ENCODE measurements at regions not wholly inside any gene's neighbourhood (a gene's known extent, or its start where the extent isn't known, plus 50 kb on each side); places are given as distances from the start of the nearest gene placed in this dataset.
"Not testable (repeated sequence)": the region's sequence is repeated elsewhere in the genome, so short reads cannot be mapped to it uniquely, and the experiment has no call there.

GRCh38 chr12:85468356-85469157 lies 188.5 kb downstream of the ALX1 start:
- peak; percentile 78 for TF ChIP-seq CTCF (IDR thresholded peaks at IDR 0.05; ENCODE audit: insufficient read depth, low read length, poor library complexity, severe bottlenecking)
- DNase-seq (ENCODE audit: low read depth), result no peak
- Histone ChIP-seq H3K36me3 (ENCODE audit: control insufficient read depth, insufficient read depth, low read length) (no peaks in the 10 kb centered on the region), H3K4me3 (ENCODE audit: low read depth, low read length) (peak overlapping the region; percentile 9), H3K27me3 (ENCODE audit: control insufficient read depth, insufficient read depth, low read length) (no peaks in the 10 kb centered on the region)

GRCh38 chr12:85469158-85470086 lies 189.4 kb downstream of the ALX1 start:
- H3K36me3 ChIP-seq (ENCODE audit: control insufficient read depth, insufficient read depth, low read length); H3K27me3 ChIP-seq (ENCODE audit: control insufficient read depth, insufficient read depth, low read length): not testable (repeated sequence)
- H3K4me3 ChIP-seq (ENCODE audit: low read depth, low read length), result peak overlapping the region; percentile 9
- peak; percentile 42 for DNase-seq (ENCODE audit: low read depth)

- not testable (repeated sequence) for H3K27me3 ChIP-seq (ENCODE audit: control insufficient read depth, insufficient read depth, low read length)
Observed at GRCh38 chr12:85475277-85475676, 195.3 kb downstream of the ALX1 start.

GRCh38 chr12:85476756-85477155 lies 196.7 kb downstream of the ALX1 start:
- no peak overlapping the region for H3K4me3 ChIP-seq (ENCODE audit: low read depth, low read length)
- H3K27me3 ChIP-seq (ENCODE audit: control insufficient read depth, insufficient read depth, low read length), result no peaks in the 10 kb centered on the region
- no peak for DNase-seq (ENCODE audit: low read depth)
- no peaks in the 10 kb centered on the region for H3K36me3 ChIP-seq (ENCODE audit: control insufficient read depth, insufficient read depth, low read length)
- no peak for TF ChIP-seq CTCF (IDR thresholded peaks at IDR 0.05; ENCODE audit: insufficient read depth, low read length, poor library complexity, severe bottlenecking)

More at GRCh38 chr12:85475277-85475676, 195.3 kb downstream of the ALX1 start:
- H3K36me3 ChIP-seq (ENCODE audit: control insufficient read depth, insufficient read depth, low read length); H3K4me3 ChIP-seq (ENCODE audit: low read depth, low read length); DNase-seq (ENCODE audit: low read depth): not testable (repeated sequence)

GRCh38 chr12:85484387-85484786 lies 204.4 kb downstream of the ALX1 start:
- Histone ChIP-seq H3K4me3 (ENCODE audit: low read depth, low read length) (no peak overlapping the region), H3K36me3 (ENCODE audit: control insufficient read depth, insufficient read depth, low read length) (no peaks in the 10 kb centered on the region), H3K27me3 (ENCODE audit: control insufficient read depth, insufficient read depth, low read length) (no peaks in the 10 kb centered on the region)
- DNase-seq (ENCODE audit: low read depth), result no peak
- no peak for TF ChIP-seq CTCF (IDR thresholded peaks at IDR 0.05; ENCODE audit: insufficient read depth, low read length, poor library complexity, severe bottlenecking)

- no peak overlapping the region for H3K4me3 ChIP-seq (ENCODE audit: low read depth, low read length)
- DNase-seq (ENCODE audit: low read depth), result no peak
- H3K36me3 ChIP-seq (ENCODE audit: control insufficient read depth, insufficient read depth, low read length), result no peaks in the 10 kb centered on the region
- no peak for TF ChIP-seq CTCF (IDR thresholded peaks at IDR 0.05; ENCODE audit: insufficient read depth, low read length, poor library complexity, severe bottlenecking)
- no peaks in the 10 kb centered on the region for H3K27me3 ChIP-seq (ENCODE audit: control insufficient read depth, insufficient read depth, low read length)
Observed at GRCh38 chr12:85489194-85489593, 209.2 kb downstream of the ALX1 start.

Data from kidney epithelial cell (primary cell).